HG03565 (cell line): ENCODE measurements at regions not wholly inside any gene's neighbourhood (a gene's known extent, or its start where the extent isn't known, plus 50 kb on each side); places are given as distances from the start of the nearest gene placed in this dataset.

Experiments used
- ATAC-seq: cut with Tn5 transposase; IDR thresholded peaks from one replicate; pipeline ENCODE4 v1.9.1; 2021; ENCODE audit warnings: mild to moderate bottlenecking, moderate library complexity; ENCODE audit not compliant: unreplicated experiment

DNA sequence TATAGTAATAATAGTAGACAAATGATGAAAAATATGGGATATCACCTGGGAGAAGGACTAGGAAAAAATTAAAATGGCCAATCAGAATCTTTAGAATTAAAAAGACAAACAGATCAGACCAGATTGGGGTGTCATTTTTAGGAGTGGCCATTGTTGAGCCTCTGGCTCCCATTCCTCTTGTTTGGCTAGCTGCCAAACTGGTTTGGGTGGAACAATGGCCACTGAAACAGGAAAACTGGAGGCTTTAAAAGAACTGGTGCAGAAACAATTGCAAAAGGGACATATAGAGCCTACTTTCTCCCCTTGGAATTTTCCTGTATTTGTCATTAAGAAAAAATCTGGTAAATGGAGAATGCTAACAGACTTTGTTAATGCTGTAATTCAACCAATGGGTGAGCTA lies 294.8 kb upstream of the DKK2 start:
- no peak for ATAC-seq

DNA sequence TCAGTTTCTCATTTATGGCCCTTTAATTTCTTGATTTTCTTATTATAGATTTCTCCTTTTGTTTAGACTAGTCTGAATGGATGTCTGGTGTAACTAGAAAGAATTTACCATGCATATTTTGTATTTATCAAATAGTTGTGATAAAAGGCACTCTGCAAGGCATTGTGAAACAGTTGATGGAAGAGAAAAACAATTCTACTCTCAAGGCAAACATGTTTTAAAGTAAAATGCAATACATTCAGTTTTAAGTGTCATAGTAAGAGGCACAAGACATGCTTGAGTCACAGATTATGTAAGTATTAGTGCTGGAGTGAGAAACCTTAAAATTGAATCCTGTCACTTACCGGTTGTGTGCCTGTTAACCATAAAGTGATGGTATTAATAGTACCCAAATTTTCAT lies 283.3 kb upstream of the DKK2 start:
- no peak for ATAC-seq

DNA sequence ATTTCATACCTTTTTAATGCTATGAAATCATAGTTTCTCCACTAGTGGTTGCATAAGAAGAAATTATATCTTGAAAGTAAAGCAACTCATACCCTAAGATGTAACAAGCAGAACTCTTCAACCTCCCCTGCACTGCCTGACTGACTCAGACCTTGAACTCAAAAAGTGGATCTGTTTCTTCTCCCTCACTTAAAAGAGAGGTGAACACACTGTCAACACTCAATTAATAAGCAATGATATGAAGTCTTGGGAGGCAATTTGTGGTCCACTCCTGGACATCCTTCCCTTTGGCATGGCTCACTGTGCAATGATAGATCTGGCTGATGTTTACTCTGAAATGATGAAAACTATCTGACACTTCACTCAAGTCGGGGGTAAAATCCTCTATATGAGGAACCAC lies 282.0 kb upstream of the DKK2 start:
- no peak for ATAC-seq

- ATAC-seq = no peak
These were observed 281.5 kb upstream of the DKK2 start for GRCh38 chr4:107317611-107318010.

GRCh38 chr4:107315584-107315983 lies 279.5 kb upstream of the DKK2 start:
- ATAC-seq = no peak

DNA sequence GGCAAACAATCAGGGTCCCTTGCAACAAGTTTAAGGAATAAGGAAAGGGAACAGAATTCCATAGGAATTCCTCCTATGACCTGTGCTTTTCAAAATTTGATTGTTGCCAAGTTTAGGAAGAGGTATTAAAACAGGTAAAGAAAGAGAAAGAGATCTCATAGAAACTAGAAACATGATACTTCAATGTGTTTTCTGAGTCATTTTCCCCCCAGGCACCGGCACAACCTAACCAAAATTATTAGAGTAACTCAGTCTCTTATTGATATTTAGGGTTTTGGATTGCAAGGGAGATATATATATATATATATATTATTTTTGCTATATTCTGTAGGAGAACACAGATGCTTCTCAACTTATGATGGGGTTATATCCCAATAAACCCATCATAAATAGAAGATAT lies 278.0 kb upstream of the DKK2 start:
- ATAC-seq = no peak

DNA sequence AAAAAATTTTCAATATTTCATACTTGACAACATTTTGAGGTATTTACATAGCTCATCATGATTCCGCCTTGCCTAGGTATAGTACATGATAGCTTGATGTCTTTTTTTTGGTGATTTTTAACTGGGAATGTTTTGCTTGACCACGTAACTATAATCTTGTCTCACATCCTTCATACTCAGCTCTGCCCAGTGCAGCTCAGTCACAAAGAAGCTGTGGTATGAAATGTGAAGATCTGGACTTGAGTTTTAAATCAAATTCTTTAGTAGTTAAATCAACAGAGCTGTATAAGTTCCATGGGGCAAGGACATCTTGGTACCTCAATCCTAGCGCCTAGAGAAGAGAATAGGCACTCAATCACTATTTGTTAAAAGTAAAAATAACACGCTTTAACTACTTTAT lies 276.3 kb upstream of the DKK2 start:
- no peak for ATAC-seq

DNA sequence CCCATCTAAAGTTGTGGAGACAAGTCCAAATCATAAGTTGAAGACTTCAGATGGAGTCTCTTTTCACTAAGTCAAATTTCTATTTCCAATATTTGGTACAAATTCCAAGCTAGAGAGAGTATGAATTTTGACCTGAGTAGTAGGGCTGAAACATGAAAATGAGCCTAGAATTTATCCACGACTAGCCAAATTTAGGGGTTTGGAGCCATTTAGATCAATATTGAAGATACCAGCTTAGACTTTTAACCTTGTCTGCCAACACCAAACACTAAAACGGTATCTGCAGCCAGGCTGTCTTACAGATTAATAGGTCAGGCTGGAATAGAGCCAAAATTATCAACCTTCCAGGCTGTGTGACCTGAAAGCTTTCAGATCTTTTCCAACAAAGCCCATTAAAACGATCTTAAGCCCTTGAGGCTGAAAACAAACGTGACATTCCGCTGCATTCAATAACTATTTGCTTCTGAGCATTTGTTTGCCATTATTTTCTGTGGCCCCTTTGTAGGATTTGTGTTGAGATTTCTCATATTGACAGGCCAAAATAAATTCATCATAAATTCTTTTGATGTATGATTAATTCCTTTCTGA lies 268.7 kb upstream of the DKK2 start:
- ATAC-seq = no peak

- ATAC-seq = no peak
These were observed 263.5 kb upstream of the DKK2 start for GRCh38 chr4:107299646-107300045.

GRCh38 chr4:107292979-107293378 lies 256.9 kb upstream of the DKK2 start:
- ATAC-seq = no peak

GRCh38 chr4:107283587-107284559 lies 247.8 kb upstream of the DKK2 start:
- ATAC-seq = no peak

DNA sequence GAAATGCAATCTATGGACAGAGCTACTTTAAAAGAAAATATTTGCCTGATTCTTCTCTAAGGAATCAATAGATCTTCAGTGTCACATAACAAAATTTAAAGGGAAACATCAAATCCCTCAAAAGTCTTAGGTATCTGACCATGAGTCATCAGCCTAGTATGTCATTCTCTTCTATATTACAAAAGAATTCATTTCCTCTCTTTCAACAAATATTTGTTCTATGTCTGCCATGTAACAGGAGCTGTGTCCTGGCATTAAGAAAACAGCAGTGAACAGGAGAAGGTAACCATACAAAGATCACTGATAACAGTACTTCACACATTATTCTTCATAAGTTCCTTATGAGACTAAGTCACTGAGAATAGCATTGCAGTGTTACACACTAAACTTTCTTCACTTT lies 243.6 kb upstream of the DKK2 start:
- ATAC-seq = no peak

DNA sequence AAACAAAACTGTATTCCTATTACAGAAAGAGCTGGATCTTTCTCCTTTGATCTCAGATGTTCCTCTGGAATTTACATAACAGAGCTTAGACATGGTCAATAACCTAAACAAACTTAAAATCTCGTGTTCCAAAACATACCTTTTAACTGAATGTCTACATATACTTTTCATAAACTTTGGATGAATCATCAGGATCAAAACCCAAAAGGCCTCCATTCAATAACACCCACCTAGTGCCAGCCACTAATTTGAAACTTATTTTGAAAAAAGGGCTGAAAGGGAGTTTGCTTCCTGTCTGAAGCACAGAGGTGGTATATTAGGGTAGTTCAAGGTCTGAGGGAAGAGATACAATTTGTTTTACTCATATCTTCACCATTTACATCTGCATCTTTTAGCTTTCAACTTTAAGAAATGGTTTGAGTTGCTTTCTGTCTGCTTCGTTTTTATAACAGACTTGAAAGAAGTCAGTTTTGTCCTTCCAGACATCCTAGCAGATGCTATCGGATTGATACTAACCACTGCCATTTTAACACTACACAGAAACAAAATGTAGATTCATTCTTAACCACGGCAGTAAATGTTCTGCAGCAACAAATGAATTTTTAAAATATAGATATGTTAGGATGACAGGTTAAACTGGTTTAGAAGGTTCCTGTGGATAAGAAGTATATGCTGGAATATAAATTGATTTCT lies 242.8 kb upstream of the DKK2 start:
- ATAC-seq = no peak

- no peak for ATAC-seq
These were observed 239.9 kb upstream of the DKK2 start for GRCh38 chr4:107276052-107276451.

GRCh38 chr4:107275225-107275624 lies 239.1 kb upstream of the DKK2 start:
- ATAC-seq = no peak

DNA sequence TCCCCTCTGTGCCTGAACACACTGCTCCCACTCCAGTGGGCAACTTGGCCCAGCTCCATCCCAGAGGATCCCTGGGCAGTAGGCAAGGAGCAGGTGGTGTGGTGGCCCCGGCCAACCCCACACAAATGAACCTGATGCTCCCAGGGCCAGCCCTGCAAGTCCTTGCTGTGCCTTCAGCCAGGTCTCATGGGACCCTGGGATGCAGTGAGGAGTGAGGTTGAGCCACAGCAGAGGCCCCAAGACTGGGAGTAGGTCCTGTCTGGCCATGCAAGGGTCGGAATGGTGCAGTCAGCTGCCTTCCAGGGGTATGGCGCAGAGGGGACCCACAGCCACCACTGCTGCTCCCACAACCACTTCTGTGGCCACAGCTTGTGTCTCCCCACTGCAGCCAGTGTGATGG lies 234.5 kb upstream of the DKK2 start:
- ATAC-seq = no peak

- ATAC-seq = no peak
These were observed 233.1 kb upstream of the DKK2 start for GRCh38 chr4:107269175-107269574.

- ATAC-seq = no peak
These were observed 229.7 kb upstream of the DKK2 start for GRCh38 chr4:107265859-107266258.

DNA sequence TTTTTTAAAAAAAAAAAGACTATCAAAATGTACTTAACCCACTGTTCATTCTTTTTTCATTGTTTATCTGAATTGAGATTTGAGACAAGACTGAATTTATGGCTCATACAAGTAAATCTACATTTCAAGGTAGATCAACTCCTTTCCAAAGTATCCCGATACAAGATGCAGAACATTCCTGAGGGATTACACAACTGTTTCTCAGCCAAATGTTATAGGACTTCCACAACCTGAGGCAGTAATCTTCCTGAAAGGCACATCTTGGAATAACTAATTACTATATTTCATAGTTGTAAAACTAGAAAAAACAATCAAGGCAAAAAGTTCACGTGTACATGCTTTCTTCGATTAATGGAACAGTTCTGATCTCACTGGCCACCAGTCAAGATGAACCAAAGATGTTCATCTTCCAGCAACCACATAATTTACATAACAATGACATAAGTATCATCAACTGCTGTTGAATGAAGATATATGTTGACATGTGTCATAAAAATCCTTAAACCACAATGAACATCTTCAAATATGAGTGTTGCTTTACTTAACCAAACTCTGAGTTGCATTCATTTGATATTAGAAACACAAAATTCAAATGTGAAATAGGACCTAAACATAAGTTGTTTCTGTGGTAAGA lies 225.2 kb upstream of the DKK2 start:
- no peak for ATAC-seq

- ATAC-seq = no peak
These were observed 222.2 kb upstream of the DKK2 start for GRCh38 chr4:107258359-107258758.

GRCh38 chr4:107255596-107255995 lies 219.5 kb upstream of the DKK2 start:
- no peak for ATAC-seq
